DOHH2 (cell line): ENCODE measurements at regions not wholly inside any gene's neighbourhood (a gene's known extent, or its start where the extent isn't known, plus 50 kb on each side); places are given as distances from the start of the nearest gene placed in this dataset.

ENCODE experiments used
- CTCF ChIP-seq: fragments of 200-600 bp; sonication (generic); IDR thresholded peaks from one replicate; pipeline ENCODE4 v1.5.1; 2014; ENCODE audit warnings: antibody characterized with exemption, mild to moderate bottlenecking, low read depth, low read length; ENCODE audit not compliant: poor library complexity, severe bottlenecking
- EZH2phosphoT487 ChIP-seq: fragments of 200-600 bp; sonication (generic); IDR thresholded peaks from 2 replicates; pipeline ENCODE4 v1.6.1; 2017; ENCODE audit warnings: borderline replicate concordance, mild to moderate bottlenecking, antibody characterized with exemption, low read length, moderate library complexity, mixed read lengths

DNA sequence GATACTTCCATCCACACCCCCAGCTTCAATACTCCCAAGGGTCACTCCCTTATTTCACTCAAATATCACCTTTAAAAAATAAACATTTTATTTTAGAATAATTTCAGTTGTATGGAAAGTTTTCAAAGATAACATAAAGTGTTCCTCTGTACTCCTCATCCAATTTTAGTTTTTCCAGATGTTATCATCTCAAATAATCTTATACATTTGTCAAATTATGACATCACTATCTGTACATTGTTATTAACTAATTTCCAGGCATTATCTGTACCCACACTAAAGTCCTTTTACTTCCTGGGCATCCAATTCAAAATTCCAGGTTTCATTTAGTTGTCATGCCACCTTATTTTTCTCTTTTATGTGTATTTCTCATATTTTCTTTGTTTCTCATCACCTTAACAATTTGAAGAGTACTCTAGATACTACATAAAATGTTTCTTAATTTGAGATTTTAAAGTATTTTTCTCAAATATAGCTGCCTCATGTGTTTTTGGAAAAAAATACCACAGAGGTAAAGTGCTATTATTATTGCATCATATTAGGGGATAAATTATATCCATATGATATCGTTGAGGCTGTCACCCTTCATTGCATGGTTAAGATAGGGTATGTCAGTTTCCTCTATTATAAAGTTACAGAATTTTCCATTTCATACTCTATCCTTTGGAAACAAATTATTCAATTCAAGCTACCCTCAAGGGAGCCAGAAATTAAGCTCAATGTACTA lies 571.0 kb downstream of the SLC6A15 start:
- TF ChIP-seq CTCF (no peak), EZH2phosphoT487 (no peak)
